Neuronal stem cell (in vitro differentiated cells): ENCODE measurements at regions not wholly inside any gene's neighbourhood (a gene's known extent, or its start where the extent isn't known, plus 50 kb on each side); places are given as distances from the start of the nearest gene placed in this dataset.

ENCODE experiments used
- DNase-seq: peaks from one replicate; pipeline ENCODE4 v3.0.0-alpha.2; 2013; ENCODE audit warnings: low spot score
- H2AFZ ChIP-seq: one replicate; pipeline ENCODE4 v1.6.1; 2013; ENCODE audit warnings: mild to moderate bottlenecking, low read length, inconsistent platforms
- H2AK5ac ChIP-seq: 2 replicates; pipeline ENCODE4 v1.6.1; 2013; ENCODE audit warnings: low read depth, mild to moderate bottlenecking, inconsistent platforms, low read length, moderate library complexity, mixed read lengths
- H2BK120ac ChIP-seq: 2 replicates; pipeline ENCODE4 v1.6.1; 2013; ENCODE audit warnings: low read depth, mild to moderate bottlenecking, inconsistent platforms, low read length, moderate library complexity, mixed read lengths
- H2BK12ac ChIP-seq: one replicate; pipeline ENCODE4 v1.6.1; 2013; ENCODE audit warnings: low read length, inconsistent platforms
- H2BK15ac ChIP-seq: 2 replicates; pipeline ENCODE4 v1.6.1; 2013; ENCODE audit warnings: mild to moderate bottlenecking, low read length, inconsistent platforms, mixed read lengths
- H2BK5ac ChIP-seq: one replicate; pipeline ENCODE4 v1.6.1; 2013; ENCODE audit warnings: inconsistent platforms, mild to moderate bottlenecking, low read length, moderate library complexity
- H3K14ac ChIP-seq: one replicate; pipeline ENCODE4 v1.6.1; 2013; ENCODE audit warnings: low read length, inconsistent platforms
- H3K18ac ChIP-seq: 2 replicates; pipeline ENCODE4 v1.6.1; 2013; ENCODE audit warnings: low read length, inconsistent platforms
- H3K23ac ChIP-seq: 2 replicates; pipeline ENCODE4 v1.6.1; 2013; ENCODE audit warnings: low read depth, mild to moderate bottlenecking, mixed read lengths, low read length, inconsistent platforms; ENCODE audit not compliant: poor library complexity
- H3K27ac ChIP-seq: replicated peaks from 3 replicates; pipeline ENCODE4 v1.5.1; 2013; ENCODE audit warnings: low read length, inconsistent platforms
- H3K27me3 ChIP-seq, 3 experiments: 2 replicates each; pipeline ENCODE4 v1.6.1; 2013; ENCODE audit warnings: low read length in 3 of 3, mild to moderate bottlenecking in 2 of 3, inconsistent platforms in 1 of 3, low read depth in 1 of 3, mixed read lengths in 1 of 3, moderate library complexity in 1 of 3; ENCODE audit not compliant: control insufficient read depth in 3 of 3, insufficient read depth in 3 of 3
- H3K36me3 ChIP-seq, 2 donors: replicated peaks in 1 of 2; 2 replicates each; pipeline ENCODE4 v1.6.1; 2013; ENCODE audit warnings: low read length in 2 of 2; ENCODE audit not compliant: control insufficient read depth in 2 of 2, insufficient read depth in 2 of 2
- H3K4ac ChIP-seq: 2 replicates; pipeline ENCODE4 v1.6.1; 2013; ENCODE audit warnings: inconsistent platforms, mild to moderate bottlenecking, low read length, moderate library complexity
- H3K4me1 ChIP-seq, 2 donors: 1 replicate in 1 of 2; 2 replicates in 1 of 2; pipeline ENCODE4 v1.6.1; 2013; ENCODE audit warnings: low read length in 2 of 2, low read depth in 1 of 2; ENCODE audit not compliant: control insufficient read depth in 2 of 2, insufficient read depth in 1 of 2
- H3K4me2 ChIP-seq: one replicate; pipeline ENCODE4 v1.6.1; 2013; ENCODE audit warnings: mild to moderate bottlenecking, low read length, inconsistent platforms; ENCODE audit not compliant: insufficient read depth, poor library complexity, severe bottlenecking
- H3K4me3 ChIP-seq, 2 donors: 2 replicates each; pipeline ENCODE4 v1.5.1; 2013; ENCODE audit warnings: low read length in 2 of 2, mild to moderate bottlenecking in 2 of 2, inconsistent platforms in 1 of 2, moderate library complexity in 1 of 2
- H3K79me1 ChIP-seq: one replicate; pipeline ENCODE4 v1.6.1; 2013; ENCODE audit warnings: low read depth, mild to moderate bottlenecking, inconsistent platforms, low read length, moderate library complexity
- H3K9ac ChIP-seq: one replicate; pipeline ENCODE4 v1.6.1; 2013; ENCODE audit warnings: mild to moderate bottlenecking, low read depth, low read length, inconsistent platforms; ENCODE audit not compliant: poor library complexity
- H3K9me3 ChIP-seq, 2 donors: replicated peaks in 1 of 2; 2 replicates each; pipeline versions ENCODE3 to v1.6.1; 2013; ENCODE audit warnings: low read length in 2 of 2, mild to moderate bottlenecking in 2 of 2, inconsistent platforms in 1 of 2, low read depth in 1 of 2, mixed read lengths in 1 of 2, moderate library complexity in 1 of 2; ENCODE audit not compliant: control insufficient read depth in 2 of 2, insufficient read depth in 1 of 2
- H4K8ac ChIP-seq: one replicate; pipeline ENCODE4 v1.6.1; 2013; ENCODE audit warnings: low read depth, mild to moderate bottlenecking, inconsistent platforms, low read length, moderate library complexity
- H4K91ac ChIP-seq: one replicate; pipeline ENCODE4 v1.6.1; 2013; ENCODE audit warnings: low read length, low read depth, mild to moderate bottlenecking, inconsistent platforms; ENCODE audit not compliant: poor library complexity
- WGBS, 2 donors: extraction: QIAGEN DNeasy Blood & Tissue Kit; methylation state at CpG; one replicate each; pipeline ENCODE4 v1.1.7; 2013; ENCODE audit warnings: missing lambda C conversion rate in 2 of 2, mixed read lengths in 1 of 2; ENCODE audit not compliant: insufficient read length in 2 of 2, insufficient replicate concordance in 1 of 2; ENCODE audit errors: extremely low coverage in 2 of 2; 5-methylcytosine and 5-hydroxymethylcytosine counted together

- no peak overlapping the region for H2BK5ac ChIP-seq
- no peak overlapping the region for H4K91ac ChIP-seq
- no peak overlapping the region for H3K27ac ChIP-seq
- H4K8ac ChIP-seq, result no peak overlapping the region
- H3K4me1 ChIP-seq, result no peaks in the 10 kb centered on the region
- no peak overlapping the region for H3K14ac ChIP-seq
- no peak overlapping the region for H2BK15ac ChIP-seq
- no peaks in the 10 kb centered on the region for H3K27me3 ChIP-seq
- no peak for DNase-seq
- no peaks in the 10 kb centered on the region for H3K9me3 ChIP-seq
- H2BK12ac ChIP-seq, result no peak overlapping the region
- no peak overlapping the region for H3K18ac ChIP-seq
- H3K4me2 ChIP-seq, result no peak overlapping the region
- no CpG with 5 or more reads among the region's 5 CpGs for WGBS, 2 donors
- no peak overlapping the region for H3K23ac ChIP-seq
- H2AK5ac ChIP-seq, result no peak overlapping the region
- no peak overlapping the region for H2AFZ ChIP-seq
- H3K79me1 ChIP-seq, result no peaks in the 10 kb centered on the region
- no peak overlapping the region for H3K4ac ChIP-seq
- no peaks in the 10 kb centered on the region for H3K36me3 ChIP-seq
- no peak overlapping the region for H3K4me3 ChIP-seq
- no peak overlapping the region for H2BK120ac ChIP-seq
- H3K9ac ChIP-seq, result no peak overlapping the region
Observed at GRCh38 chrY:12576278-12576677, 124.8 kb upstream of the USP9Y start.

- no peaks in the 10 kb centered on the region for H3K36me3 ChIP-seq
- no peak overlapping the region for H2BK120ac ChIP-seq
- no peak overlapping the region for H4K91ac ChIP-seq
- H3K9ac ChIP-seq, result no peak overlapping the region
- H3K4me2 ChIP-seq, result no peak overlapping the region
- H3K27ac ChIP-seq, result no peak overlapping the region
- H2AFZ ChIP-seq, result no peak overlapping the region
- H2AK5ac ChIP-seq, result no peak overlapping the region
- no peak overlapping the region for H2BK5ac ChIP-seq
- no CpG with 5 or more reads among the region's 5 CpGs for WGBS, 2 donors
- H2BK15ac ChIP-seq, result no peak overlapping the region
- no peak overlapping the region for H4K8ac ChIP-seq
- H3K4me1 ChIP-seq, result no peaks in the 10 kb centered on the region
- H3K79me1 ChIP-seq, result no peaks in the 10 kb centered on the region
- no peak overlapping the region for H3K18ac ChIP-seq
- H3K23ac ChIP-seq, result no peak overlapping the region
- no peak overlapping the region for H3K14ac ChIP-seq
- no peaks in the 10 kb centered on the region for H3K27me3 ChIP-seq
- DNase-seq, result no peak
- H3K4ac ChIP-seq, result no peak overlapping the region
- no peaks in the 10 kb centered on the region for H3K9me3 ChIP-seq
- H3K4me3 ChIP-seq, result no peak overlapping the region
- no peak overlapping the region for H2BK12ac ChIP-seq
Observed at GRCh38 chrY:12593532-12594216, 107.4 kb upstream of the USP9Y start.

GRCh38 chrY:12598783-12599182 lies 102.2 kb upstream of the USP9Y start:
- H3K79me1 ChIP-seq, result no peaks in the 10 kb centered on the region
- no peaks in the 10 kb centered on the region for H3K4me1 ChIP-seq
- no peak overlapping the region for H4K91ac ChIP-seq
- no peak overlapping the region for H2AK5ac ChIP-seq
- no peak overlapping the region for H3K4me2 ChIP-seq
- H3K9me3 ChIP-seq, result no peaks in the 10 kb centered on the region
- H3K27ac ChIP-seq, result no peak overlapping the region
- no peak overlapping the region for H2BK12ac ChIP-seq
- H3K23ac ChIP-seq, result no peak overlapping the region
- no peak overlapping the region for H2BK5ac ChIP-seq
- WGBS, 2 donors, result no CpG with 5 or more reads among the region's 5 CpGs
- H3K4ac ChIP-seq, result no peak overlapping the region
- H3K27me3 ChIP-seq, result no peaks in the 10 kb centered on the region
- no peak overlapping the region for H4K8ac ChIP-seq
- no peak overlapping the region for H3K4me3 ChIP-seq
- H3K9ac ChIP-seq, result no peak overlapping the region
- H2AFZ ChIP-seq, result no peak overlapping the region
- H3K36me3 ChIP-seq, result no peaks in the 10 kb centered on the region
- no peak overlapping the region for H2BK120ac ChIP-seq
- H2BK15ac ChIP-seq, result no peak overlapping the region
- no peak overlapping the region for H3K18ac ChIP-seq
- no peak for DNase-seq
- H3K14ac ChIP-seq, result no peak overlapping the region

- H2BK120ac ChIP-seq, result no peak overlapping the region
- no peak overlapping the region for H3K4ac ChIP-seq
- WGBS, 2 donors, result no CpG with 5 or more reads among the region's 2 CpGs
- no peaks in the 10 kb centered on the region for H3K36me3 ChIP-seq
- no peak overlapping the region for H2BK12ac ChIP-seq
- H4K91ac ChIP-seq, result no peak overlapping the region
- H3K79me1 ChIP-seq, result no peaks in the 10 kb centered on the region
- H2BK15ac ChIP-seq, result no peak overlapping the region
- no peak overlapping the region for H2BK5ac ChIP-seq
- H3K27ac ChIP-seq, result no peak overlapping the region
- no peak overlapping the region for H3K23ac ChIP-seq
- no peak overlapping the region for H4K8ac ChIP-seq
- H2AFZ ChIP-seq, result no peak overlapping the region
- no peak overlapping the region for H3K14ac ChIP-seq
- H3K4me3 ChIP-seq, result no peak overlapping the region
- no peak overlapping the region for H2AK5ac ChIP-seq
- no peak overlapping the region for H3K18ac ChIP-seq
- no peak overlapping the region for H3K9ac ChIP-seq
- DNase-seq, result no peak
- no peaks in the 10 kb centered on the region for H3K27me3 ChIP-seq
- H3K9me3 ChIP-seq, result no peaks in the 10 kb centered on the region
- H3K4me1 ChIP-seq, result no peaks in the 10 kb centered on the region
- H3K4me2 ChIP-seq, result no peak overlapping the region
Observed at GRCh38 chrY:12605426-12605825, 95.6 kb upstream of the USP9Y start.
